AG09309 (cell line): ENCODE measurements at regions not wholly inside any gene's neighbourhood (a gene's known extent, or its start where the extent isn't known, plus 50 kb on each side); places are given as distances from the start of the nearest gene placed in this dataset.
"Not testable (repeated sequence)": the region's sequence is repeated elsewhere in the genome, so short reads cannot be mapped to it uniquely, and the experiment has no call there.

Experiments
- DNase-seq: peaks from one replicate; pipeline ENCODE4 v3.0.0-alpha.2; 2010; ENCODE audit warnings: low read depth
- H3K4me3 ChIP-seq: 2 replicates; pipeline ENCODE4 v1.5.1; 2011; ENCODE audit warnings: mild to moderate bottlenecking, low read depth, low read length, moderate library complexity; ENCODE audit not compliant: control insufficient read depth
- CTCF ChIP-seq: IDR thresholded peaks from 2 replicates; pipeline ENCODE4 v1.5.1; 2011; ENCODE audit warnings: mild to moderate bottlenecking, low read depth, low read length, inconsistent platforms; ENCODE audit not compliant: insufficient read depth, control insufficient read depth; ENCODE audit errors: missing control alignments

GRCh38 chr6:139962654-139963347, 588.4 kb upstream of the CITED2 start:
- no peak for TF ChIP-seq CTCF
- no peak for DNase-seq
- H3K4me3 ChIP-seq = no peak overlapping the region

GRCh38 chr6:139961190-139961589, 586.7 kb upstream of the CITED2 start:
- TF ChIP-seq CTCF = no peak
- no peak for DNase-seq
- H3K4me3 ChIP-seq = no peak overlapping the region

GRCh38 chr6:139960671-139961070, 586.2 kb upstream of the CITED2 start:
- TF ChIP-seq CTCF = no peak
- H3K4me3 ChIP-seq = no peak overlapping the region
- no peak for DNase-seq

GRCh38 chr6:139955366-139956155, 581.1 kb upstream of the CITED2 start:
- no peak overlapping the region for H3K4me3 ChIP-seq
- DNase-seq = no peak
- TF ChIP-seq CTCF = no peak

- H3K4me3 ChIP-seq = no peak overlapping the region
- DNase-seq = no peak
- no peak for TF ChIP-seq CTCF
Observed at GRCh38 chr6:139954463-139955071, 580.1 kb upstream of the CITED2 start.

- DNase-seq, H3K4me3 ChIP-seq: not testable (repeated sequence)
Observed at GRCh38 chr6:139953780-139954179, 579.3 kb upstream of the CITED2 start.

- no peak for TF ChIP-seq CTCF
- DNase-seq = no peak
Observed at GRCh38 chr6:139951172-139951571, 576.7 kb upstream of the CITED2 start.

More at GRCh38 chr6:139951172-139951571, 576.7 kb upstream of the CITED2 start:
- no peak overlapping the region for H3K4me3 ChIP-seq
